ENCODE measurements at regions not wholly inside any gene's neighbourhood (a gene's known extent, or its start where the extent isn't known, plus 50 kb on each side); places are given as distances from the start of the nearest gene placed in this dataset.

- no peak for TF ChIP-seq POLR2A (IDR thresholded peaks at IDR 0.05)
- TF ChIP-seq CTCF (IDR thresholded peaks at IDR 0.05), result no peak
- TF ChIP-seq EP300 (IDR thresholded peaks at IDR 0.05), result no peak
- no peak for TF ChIP-seq POLR2AphosphoS5 (IDR thresholded peaks at IDR 0.05)
These were observed 83.7 kb downstream of the PMAIP1 start for GRCh38 chr18:59983506-59983905.

Measured in suprapubic skin (tissue), 4 donors.